ENCODE measurements at regions not wholly inside any gene's neighbourhood (a gene's known extent, or its start where the extent isn't known, plus 50 kb on each side); places are given as distances from the start of the nearest gene placed in this dataset.

GRCh38 chr10:52984169-52984568 lies 211.6 kb upstream of the MBL2 start:
- TF ChIP-seq CTCF (IDR thresholded peaks at IDR 0.05) (no peak), POLR2A (IDR thresholded peaks at IDR 0.05) (no peak), POLR2AphosphoS5 (IDR thresholded peaks at IDR 0.05) (no peak), EP300 (IDR thresholded peaks at IDR 0.05) (no peak)
